ENCODE measurements at regions not wholly inside any gene's neighbourhood (a gene's known extent, or its start where the extent isn't known, plus 50 kb on each side); places are given as distances from the start of the nearest gene placed in this dataset.

GRCh38 chr17:27079660-27080059 is 214.3 kb upstream of the WSB1 start:
- Histone ChIP-seq H3K9me1 (ENCODE audit: control insufficient read depth, extremely low read depth, insufficient read depth, low read length) (no peaks in the 10 kb centered on the region), H3K9ac (ENCODE audit: control insufficient read depth, extremely low read depth, insufficient read depth, low read length) (no peak overlapping the region), H3K36me3 (ENCODE audit: control insufficient read depth in 2 of 2, extremely low read depth in 1 of 2, insufficient read depth in 2 of 2, low read length in 2 of 2) (no peaks in the 10 kb centered on the region), H3K27ac (ENCODE audit: control insufficient read depth, insufficient read depth, low read length) (no peak overlapping the region), H2AFZ (ENCODE audit: control insufficient read depth, low read length) (no peak overlapping the region), H4K20me1 (ENCODE audit: control insufficient read depth, extremely low read depth, insufficient read depth, low read length) (no peaks in the 10 kb centered on the region), H3K4me1 (ENCODE audit: control insufficient read depth, extremely low read depth, insufficient read depth, low read length) (no peaks in the 10 kb centered on the region), H3K4me3 (ENCODE audit: control insufficient read depth in 2 of 3, extremely low read depth in 1 of 3, insufficient read depth in 2 of 3, low read depth in 1 of 3, low read length in 3 of 3) (no peak overlapping the region), H3K79me2 (ENCODE audit: control insufficient read depth, insufficient read depth, low read length) (no peaks in the 10 kb centered on the region), H3K4me2 (ENCODE audit: control insufficient read depth, extremely low read depth, insufficient read depth, low read depth, low read length) (no peak overlapping the region), H3K9me3 (ENCODE audit: control insufficient read depth, low read depth, low read length) (peaks cover 2% of the 10 kb centered on the region), H3K27me3 (ENCODE audit: control insufficient read depth, extremely low read depth, insufficient read depth, low read length) (no peaks in the 10 kb centered on the region)
- TF ChIP-seq CTCF (optimal IDR thresholded peaks at IDR 0.05 in 1 of 3, IDR thresholded peaks at IDR 0.05 in 1 of 3, conservative IDR thresholded peaks at IDR 0.05 in 1 of 3; ENCODE audit: extremely low read depth in 1 of 3, insufficient read depth in 2 of 3, low read length in 3 of 3) = no peak
- TF ChIP-seq EZH2 (IDR thresholded peaks at IDR 0.05; ENCODE audit: low read length) = no peak
- no peak for DNase-seq (ENCODE audit: low read depth, low spot score)
- no peak for FAIRE-seq
- dilution Hi-C loops (cut with MboI; ENCODE audit: extremely low pct_ligation_motif_present, low sequenced_read_pairs) = no loop called here

GRCh38 chr17:27081002-27081638 is 212.8 kb upstream of the WSB1 start:
- Histone ChIP-seq H3K79me2 (ENCODE audit: control insufficient read depth, insufficient read depth, low read length) (no peaks in the 10 kb centered on the region), H3K4me1 (ENCODE audit: control insufficient read depth, extremely low read depth, insufficient read depth, low read length) (no peaks in the 10 kb centered on the region), H3K27ac (ENCODE audit: control insufficient read depth, insufficient read depth, low read length) (no peak overlapping the region), H3K4me3 (ENCODE audit: control insufficient read depth in 2 of 3, extremely low read depth in 1 of 3, insufficient read depth in 2 of 3, low read depth in 1 of 3, low read length in 3 of 3) (no peak overlapping the region), H3K9ac (ENCODE audit: control insufficient read depth, extremely low read depth, insufficient read depth, low read length) (no peak overlapping the region), H3K27me3 (ENCODE audit: control insufficient read depth, extremely low read depth, insufficient read depth, low read length) (no peaks in the 10 kb centered on the region), H3K4me2 (ENCODE audit: control insufficient read depth, extremely low read depth, insufficient read depth, low read depth, low read length) (no peak overlapping the region), H2AFZ (ENCODE audit: control insufficient read depth, low read length) (no peak overlapping the region), H3K36me3 (ENCODE audit: control insufficient read depth in 2 of 2, extremely low read depth in 1 of 2, insufficient read depth in 2 of 2, low read length in 2 of 2) (no peaks in the 10 kb centered on the region), H3K9me3 (ENCODE audit: control insufficient read depth, low read depth, low read length) (peaks cover 2% of the 10 kb centered on the region), H4K20me1 (ENCODE audit: control insufficient read depth, extremely low read depth, insufficient read depth, low read length) (no peaks in the 10 kb centered on the region), H3K9me1 (ENCODE audit: control insufficient read depth, extremely low read depth, insufficient read depth, low read length) (no peaks in the 10 kb centered on the region)
- FAIRE-seq = no peak
- no peak for TF ChIP-seq EZH2 (IDR thresholded peaks at IDR 0.05; ENCODE audit: low read length)
- no peak for TF ChIP-seq CTCF (optimal IDR thresholded peaks at IDR 0.05 in 1 of 3, IDR thresholded peaks at IDR 0.05 in 1 of 3, conservative IDR thresholded peaks at IDR 0.05 in 1 of 3; ENCODE audit: extremely low read depth in 1 of 3, insufficient read depth in 2 of 3, low read length in 3 of 3)
- DNase-seq (ENCODE audit: low read depth, low spot score) = no peak
- dilution Hi-C loops (cut with MboI; ENCODE audit: extremely low pct_ligation_motif_present, low sequenced_read_pairs) = no loop called here

Measured in keratinocyte (primary cell).